CD14-positive monocyte (primary cell): ENCODE measurements at regions not wholly inside any gene's neighbourhood (a gene's known extent, or its start where the extent isn't known, plus 50 kb on each side); places are given as distances from the start of the nearest gene placed in this dataset.
"Not testable (repeated sequence)": the region's sequence is repeated elsewhere in the genome, so short reads cannot be mapped to it uniquely, and the experiment has no call there.

ENCODE experiments used
- DNase-seq, 3 donors: peaks; one replicate each; pipeline ENCODE4 v3.0.0-alpha.2; 2011 to 2022
- H2AFZ ChIP-seq: 2 replicates; pipeline ENCODE4 v1.6.0; 2012; ENCODE audit warnings: mild to moderate bottlenecking, low read depth, low read length, inconsistent platforms; ENCODE audit not compliant: insufficient read depth, poor library complexity, severe bottlenecking
- H3K27ac ChIP-seq, 2 donors: 1 replicate in 1 of 2; 2 replicates in 1 of 2; pipeline ENCODE4 v1.5.1; 2012 to 2013; ENCODE audit warnings: low read length in 2 of 2, control low read depth in 1 of 2, inconsistent platforms in 1 of 2, low read depth in 1 of 2, mild to moderate bottlenecking in 1 of 2
- H3K27me3 ChIP-seq, 2 donors: one replicate each; pipeline versions ENCODE4 v1.6.0 to v1.6.1; 2011 to 2013; ENCODE audit warnings: low read length in 2 of 2; ENCODE audit not compliant: control insufficient read depth in 2 of 2, insufficient read depth in 2 of 2
- H3K36me3 ChIP-seq, 2 donors: replicated peaks in 1 of 2; 1 replicate in 1 of 2; 2 replicates in 1 of 2; pipeline versions ENCODE4 v1.5.1 to v1.6.1; 2012 to 2013; ENCODE audit warnings: low read length in 2 of 2, control low read depth in 1 of 2, inconsistent platforms in 1 of 2, mild to moderate bottlenecking in 1 of 2; ENCODE audit not compliant: insufficient read depth in 2 of 2, control insufficient read depth in 1 of 2
- H3K4me1 ChIP-seq, 2 donors: 1 replicate in 1 of 2; 2 replicates in 1 of 2; pipeline versions ENCODE4 v1.5.1 to v1.6.1; 2012 to 2013; ENCODE audit warnings: low read length in 2 of 2, control low read depth in 1 of 2, inconsistent platforms in 1 of 2, mild to moderate bottlenecking in 1 of 2, moderate library complexity in 1 of 2; ENCODE audit not compliant: insufficient read depth in 2 of 2, control insufficient read depth in 1 of 2
- H3K4me2 ChIP-seq: replicated peaks from 2 replicates; pipeline ENCODE3; 2012; ENCODE audit warnings: low read length, moderate library complexity, mild to moderate bottlenecking; ENCODE audit not compliant: poor library complexity, severe bottlenecking; ENCODE audit errors: extremely low read depth
- H3K4me3 ChIP-seq, 3 experiments: fragments of 200-600 bp in 1 of 3; sonication (generic) in 1 of 3; replicated peaks in 1 of 3; 1 replicate in 2 of 3; 2 replicates in 1 of 3; pipeline ENCODE4 v1.5.1; 2011 to 2013; ENCODE audit warnings: low read length in 3 of 3, mild to moderate bottlenecking in 3 of 3, control low read depth in 2 of 3, low read depth in 2 of 3, inconsistent platforms in 1 of 3, moderate library complexity in 1 of 3
- H3K79me2 ChIP-seq: 2 replicates; pipeline ENCODE4 v1.6.0; 2012; ENCODE audit warnings: mild to moderate bottlenecking, control low read depth, inconsistent platforms, low read length, moderate library complexity; ENCODE audit not compliant: insufficient read depth
- H3K9ac ChIP-seq: 2 replicates; pipeline ENCODE4 v1.6.0; 2017; ENCODE audit warnings: low read length, mild to moderate bottlenecking; ENCODE audit not compliant: insufficient read depth, poor library complexity, severe bottlenecking
- H3K9me3 ChIP-seq, 2 donors: replicated peaks in 1 of 2; 1 replicate in 1 of 2; 2 replicates in 1 of 2; pipeline versions ENCODE4 v1.5.1 to v1.6.1; 2012 to 2013; ENCODE audit warnings: low read length in 2 of 2, control low read depth in 1 of 2; ENCODE audit not compliant: control insufficient read depth in 1 of 2, insufficient read depth in 1 of 2
- H4K20me1 ChIP-seq: 2 replicates; pipeline ENCODE4 v1.6.0; 2012; ENCODE audit warnings: mild to moderate bottlenecking, low read length, control low read depth, moderate library complexity; ENCODE audit not compliant: insufficient read depth
- H3K27ac Mint-ChIP-seq, 7 donors: one replicate each; pipeline ENCODE4 v1.8.0; 2020; ENCODE audit warnings: mild to moderate bottlenecking in 7 of 7, mixed read lengths in 7 of 7, moderate library complexity in 6 of 7, inconsistent platforms in 2 of 7
- H3K27me3 Mint-ChIP-seq, 3 donors: one replicate each; pipeline ENCODE4 v1.8.0; 2021 to 2022; ENCODE audit warnings: low read depth in 3 of 3, mild to moderate bottlenecking in 3 of 3, mixed read lengths in 3 of 3, moderate library complexity in 3 of 3, inconsistent platforms in 1 of 3
- H3K36me3 Mint-ChIP-seq, 2 donors: one replicate each; pipeline ENCODE4 v1.8.0; 2020; ENCODE audit warnings: mixed read lengths in 2 of 2, inconsistent platforms in 1 of 2, mild to moderate bottlenecking in 1 of 2
- H3K4me1 Mint-ChIP-seq: one replicate; pipeline ENCODE4 v1.8.0; 2020; ENCODE audit warnings: mild to moderate bottlenecking, mixed read lengths
- H3K4me3 Mint-ChIP-seq, 2 donors: one replicate each; pipeline ENCODE4 v1.8.0; 2020; ENCODE audit warnings: mild to moderate bottlenecking in 2 of 2, mixed read lengths in 2 of 2, moderate library complexity in 1 of 2
- H3K9me3 Mint-ChIP-seq, 7 donors: one replicate each; pipeline ENCODE4 v1.8.0; 2020 to 2022; ENCODE audit warnings: mixed read lengths in 7 of 7, mild to moderate bottlenecking in 6 of 7, moderate library complexity in 6 of 7, inconsistent platforms in 2 of 7
- CTCF ChIP-seq: fragments of 200-600 bp; IDR thresholded peaks from one replicate; pipeline ENCODE4 v1.8.0; 2022; ENCODE audit warnings: antibody characterized with exemption, mild to moderate bottlenecking
- WGBS: methylation state at CpG from one replicate; pipeline ENCODE4 v1.1.5; 2013; ENCODE audit warnings: missing lambda C conversion rate; ENCODE audit not compliant: insufficient coverage; 5-methylcytosine and 5-hydroxymethylcytosine counted together
- intact Hi-C, 2 donors: fragments of 100-400 bp; cut with micrococcal nuclease; formaldehyde crosslinking; loops; one replicate each; pipeline versions ENCODE4 v1.15.0 to v1.15.1; 2023

GRCh38 chrX:75609406-75609805, 86.6 kb upstream of the ZDHHC15 start:
- DNase-seq = no peak
- Mint-ChIP-seq H3K9me3 (peaks cover 3 to 9% (median 4%) of the 10 kb centered on the region in 7 donors), H3K4me3 (no peak overlapping the region), H3K36me3 (no peaks in the 10 kb centered on the region), H3K27me3 (peaks cover 0 to 4% (median 0%) of the 10 kb centered on the region in 3 donors), H3K27ac (no peak overlapping the region), H3K4me1 (no peaks in the 10 kb centered on the region)
- intact Hi-C loops = no loop called here
- TF ChIP-seq CTCF = no peak
- Histone ChIP-seq H2AFZ (no peak overlapping the region), H3K4me1 (no peaks in the 10 kb centered on the region), H3K9ac (no peak overlapping the region), H4K20me1 (no peaks in the 10 kb centered on the region), H3K4me2 (no peak overlapping the region), H3K36me3 (no peaks in the 10 kb centered on the region), H3K9me3 (no peaks in the 10 kb centered on the region), H3K27ac (no peak overlapping the region), H3K4me3 (no peak overlapping the region), H3K79me2 (no peaks in the 10 kb centered on the region), H3K27me3 (no peaks in the 10 kb centered on the region)
- no CpG with 5 or more reads among the region's 5 CpGs for WGBS

GRCh38 chrX:75603833-75604232, 81.0 kb upstream of the ZDHHC15 start:
- H3K4me2 ChIP-seq = no peak overlapping the region
- H3K27ac Mint-ChIP-seq = no peak overlapping the region
- DNase-seq = peak in 1 of 3 donors; percentile 2

GRCh38 chrX:75602022-75602421, 79.2 kb upstream of the ZDHHC15 start:
- H3K27ac Mint-ChIP-seq, H3K4me1 ChIP-seq, H2AFZ ChIP-seq, H3K4me1 Mint-ChIP-seq, H3K27me3 Mint-ChIP-seq, H3K9me3 ChIP-seq, H3K4me2 ChIP-seq, H3K27ac ChIP-seq, DNase-seq, H3K79me2 ChIP-seq, H3K27me3 ChIP-seq, H3K9me3 Mint-ChIP-seq, H3K4me3 Mint-ChIP-seq, H3K36me3 Mint-ChIP-seq, H3K9ac ChIP-seq, intact Hi-C loops, H3K36me3 ChIP-seq, H3K4me3 ChIP-seq, H4K20me1 ChIP-seq: not testable (repeated sequence)
- WGBS = 92% methylated on average over 2 of the region's 12 CpGs

More at GRCh38 chrX:75603833-75604232, 81.0 kb upstream of the ZDHHC15 start:
- no peak overlapping the region for H3K9ac ChIP-seq
- Mint-ChIP-seq H3K36me3 (no peaks in the 10 kb centered on the region), H3K4me3 (no peak overlapping the region), H3K27me3 (peaks cover 0 to 1% (median 0%) of the 10 kb centered on the region in 3 donors), H3K9me3 (peaks cover 0 to 5% (median 3%) of the 10 kb centered on the region in 7 donors), H3K4me1 (no peaks in the 10 kb centered on the region)
- intact Hi-C loops = no loop called here
- H2AFZ ChIP-seq = no peak overlapping the region
- no peaks in the 10 kb centered on the region for H3K79me2 ChIP-seq
- peak; percentile 44 for TF ChIP-seq CTCF
- H3K4me3 ChIP-seq = no peak overlapping the region
- H3K9me3 ChIP-seq = peaks cover 0 to 9% of the 10 kb centered on the region in 2 donors
- no peaks in the 10 kb centered on the region for H4K20me1 ChIP-seq
- no peaks in the 10 kb centered on the region for H3K27me3 ChIP-seq
- no peaks in the 10 kb centered on the region for H3K4me1 ChIP-seq
- no peaks in the 10 kb centered on the region for H3K36me3 ChIP-seq
- no peak overlapping the region for H3K27ac ChIP-seq
